Left lobe of liver (tissue), 2 donors: ENCODE measurements at regions not wholly inside any gene's neighbourhood (a gene's known extent, or its start where the extent isn't known, plus 50 kb on each side); places are given as distances from the start of the nearest gene placed in this dataset.

Source experiments
- ATAC-seq: fragments of 200-7000 bp; cut with Tn5 transposase; one replicate; pipeline ENCODE4 v1.9.1; 2020; ENCODE audit warnings: mild to moderate bottlenecking, moderate library complexity
- DNase-seq: peaks from one replicate; pipeline ENCODE4 v3.0.0-alpha.2; 2020; ENCODE audit warnings: low spot score
- donor health status: DM: no; HTN: no; CAD: no; lungs with moderate emphysema.
- donor health status: DM: no; HTN: yes; CAD: no.

DNA sequence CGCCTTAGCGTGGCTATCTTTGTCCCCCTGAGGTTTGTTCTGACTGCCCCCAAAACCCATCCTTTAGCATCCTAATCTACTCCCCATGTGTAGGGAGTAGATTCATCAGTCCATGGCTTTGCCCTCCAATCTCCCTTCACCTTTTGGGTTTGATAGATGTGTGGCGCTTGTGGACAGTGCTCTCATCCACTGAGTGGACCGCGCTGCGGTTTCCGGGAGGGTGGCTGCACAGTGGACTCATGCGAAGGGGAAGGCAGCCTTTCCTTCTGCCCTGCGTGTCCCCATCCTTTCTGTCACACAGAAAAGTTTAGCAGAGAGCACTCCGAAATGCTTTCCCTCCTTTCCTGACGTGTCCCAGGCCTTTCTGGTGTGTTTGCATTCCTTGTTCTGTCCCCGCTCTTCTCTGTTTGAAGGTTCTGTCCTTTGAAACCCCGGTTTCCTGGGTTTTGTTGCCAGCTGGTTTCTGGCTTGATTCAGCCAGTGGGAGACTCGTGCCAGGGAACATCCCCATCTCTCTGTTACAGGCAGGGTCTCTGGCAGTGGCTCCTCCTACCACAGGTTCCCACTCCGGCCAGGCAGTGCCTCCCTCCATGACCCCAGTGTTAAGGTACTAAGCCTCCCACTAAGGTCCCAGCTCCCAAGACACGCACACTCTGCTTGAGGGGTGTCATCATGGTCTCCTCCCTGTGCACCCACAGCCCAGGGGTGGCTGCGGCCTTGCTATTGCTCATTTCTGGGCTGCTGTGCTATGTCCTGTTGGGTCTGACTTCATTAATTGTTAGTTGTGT is 547.7 kb upstream of the DPP6 start:
- ATAC-seq (no peak), DNase-seq (no peak)

DNA sequence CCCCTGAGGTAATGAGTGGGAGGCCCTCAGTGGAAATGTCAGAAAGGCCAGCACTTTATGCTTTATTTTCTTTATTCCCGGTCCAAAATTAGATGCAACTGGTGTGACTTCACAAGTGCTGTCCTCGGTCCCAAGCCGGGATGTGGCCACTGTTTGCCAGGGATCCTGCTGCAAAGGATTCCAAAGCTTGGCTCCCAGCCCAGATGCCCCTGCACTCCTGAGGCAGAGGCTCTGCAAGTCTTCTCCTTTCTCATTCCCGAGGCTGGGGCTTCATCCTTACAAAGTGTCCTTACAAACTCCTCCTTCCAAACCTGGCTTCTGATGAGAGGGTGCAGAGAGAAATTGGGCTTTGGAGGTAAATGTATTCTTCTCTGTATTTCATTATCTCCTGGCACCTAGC is 544.3 kb upstream of the DPP6 start:
- ATAC-seq = no peak

DNA sequence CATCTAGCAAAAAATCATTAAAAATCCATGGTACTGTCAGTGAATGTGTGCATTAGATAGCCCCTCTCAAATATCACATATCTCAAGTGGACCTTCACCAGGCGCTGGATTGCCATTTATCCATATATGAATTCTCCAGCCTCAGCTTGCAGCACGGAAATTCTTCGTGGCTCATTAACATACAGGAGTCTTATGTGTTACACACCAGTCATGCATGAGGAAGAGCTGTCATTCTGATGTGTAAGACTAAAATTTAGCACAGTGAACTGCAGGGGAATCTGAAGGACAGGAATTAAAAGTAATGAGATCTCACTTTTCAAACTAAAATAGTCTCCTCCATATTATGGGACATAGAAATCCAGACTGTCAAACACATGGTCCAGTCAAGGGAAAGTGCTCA is 542.4 kb upstream of the DPP6 start:
- DNase-seq (no peak), ATAC-seq (no peak)

More for the DNA sequence above, 544.3 kb upstream of the DPP6 start:
- DNase-seq = no peak

DNA sequence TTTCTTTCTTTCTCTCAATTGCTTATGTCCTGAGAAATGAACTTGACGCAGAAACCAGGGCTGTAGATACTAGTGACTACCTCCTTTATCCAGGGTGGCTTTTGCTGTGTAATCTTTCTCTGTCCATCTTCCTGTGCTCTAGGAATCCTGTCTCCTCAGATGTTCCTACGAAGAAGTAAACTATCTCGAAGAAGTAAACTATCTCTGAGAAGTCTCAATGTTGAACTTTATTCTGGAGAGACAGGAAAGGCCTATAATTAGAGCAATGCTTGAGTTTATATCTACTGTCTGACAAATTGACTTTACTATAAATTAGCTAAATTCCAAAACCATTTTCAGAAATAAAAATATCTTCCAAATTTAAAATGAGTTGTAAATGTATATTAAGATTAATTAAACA is 541.5 kb upstream of the DPP6 start:
- ATAC-seq = no peak

DNA sequence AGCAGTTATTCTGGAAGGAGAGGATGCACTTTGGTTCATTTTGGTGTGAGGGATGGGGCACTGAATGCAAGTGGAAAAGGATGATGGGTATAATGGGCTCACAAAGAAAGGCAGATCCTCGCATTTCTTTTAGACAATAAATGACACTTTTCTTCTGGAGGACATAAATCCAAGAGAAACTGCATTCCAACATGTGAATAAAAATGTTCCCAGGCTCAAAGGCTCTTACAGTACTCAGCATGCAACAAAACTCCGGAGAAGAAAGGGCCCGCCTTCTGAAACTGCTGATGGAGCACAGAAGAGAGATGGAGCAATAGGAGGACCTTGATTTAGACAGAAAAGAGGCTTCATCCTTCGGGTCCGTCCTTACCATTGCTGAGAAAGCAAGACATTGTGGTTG is 538.2 kb upstream of the DPP6 start:
- no peak for DNase-seq
- no peak for ATAC-seq

More for the DNA sequence above, 541.5 kb upstream of the DPP6 start:
- DNase-seq = no peak

- ATAC-seq = no peak
- no peak for DNase-seq
Measured at GRCh38 chr7:153515359-153515758, 536.8 kb upstream of the DPP6 start.

DNA sequence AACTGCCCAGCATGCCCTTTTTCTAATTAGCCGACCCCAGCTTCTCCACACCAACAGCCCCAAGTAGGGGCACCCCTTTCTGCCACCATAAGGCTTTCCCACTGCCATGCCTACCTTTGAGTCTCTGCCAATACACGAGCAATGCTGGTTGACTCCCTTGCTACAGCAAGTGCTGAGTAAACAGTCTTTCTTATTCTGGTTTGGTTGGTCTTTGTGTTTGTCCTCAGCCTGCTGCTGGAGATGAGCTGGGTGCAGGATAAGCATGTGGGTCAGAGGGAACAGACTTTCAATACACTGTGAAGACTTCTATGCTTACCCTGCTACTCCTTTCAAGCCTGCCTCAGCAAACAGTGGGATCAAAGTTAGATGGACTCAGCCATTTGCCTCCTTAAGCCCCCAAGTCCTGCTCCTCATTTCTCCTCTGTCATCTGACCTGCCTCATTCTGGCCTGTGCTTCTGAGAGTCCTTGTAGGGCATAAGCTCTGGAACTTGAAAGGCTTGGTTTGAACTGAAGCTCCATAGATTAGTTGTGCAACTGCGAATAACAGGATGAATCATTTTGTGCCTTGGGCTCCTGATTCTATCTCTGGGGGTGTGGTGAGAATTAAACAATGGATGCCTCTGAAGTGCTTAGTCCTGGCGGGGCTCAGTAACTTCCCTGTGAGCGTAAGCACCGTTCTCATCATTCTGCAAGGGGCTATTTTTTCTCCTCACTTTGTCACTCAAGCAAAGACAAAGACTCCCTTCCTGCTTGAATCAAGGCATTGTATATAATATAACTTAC is 533.8 kb upstream of the DPP6 start:
- DNase-seq = no peak

DNA sequence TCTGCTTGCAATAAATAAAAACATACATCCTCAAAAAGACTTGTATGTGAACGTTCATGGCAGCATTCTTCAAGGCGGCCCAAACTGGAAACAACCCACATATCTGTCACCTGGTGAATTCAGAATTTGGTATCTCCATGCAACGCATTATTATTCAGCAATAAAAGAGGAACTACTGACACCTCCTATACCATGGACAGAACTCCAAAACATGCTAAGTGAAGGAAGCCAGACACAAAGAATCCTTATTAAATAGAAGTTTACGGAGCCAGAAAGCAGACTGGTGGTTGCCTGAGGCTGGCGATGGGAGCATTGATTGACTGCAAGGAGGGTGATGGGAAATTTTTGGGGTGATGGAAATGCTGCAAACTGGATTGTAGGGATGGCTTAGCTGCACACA is 530.8 kb upstream of the DPP6 start:
- ATAC-seq (no peak), DNase-seq (no peak)

More for the DNA sequence above, 533.8 kb upstream of the DPP6 start:
- ATAC-seq = no peak

GRCh38 chr7:153522261-153522660 is 529.9 kb upstream of the DPP6 start:
- DNase-seq = no peak
- ATAC-seq = no peak

- ATAC-seq = no peak
- DNase-seq = no peak
Measured at GRCh38 chr7:153523320-153524015, 528.7 kb upstream of the DPP6 start.

GRCh38 chr7:153524070-153524601 is 528.1 kb upstream of the DPP6 start:
- no peak for ATAC-seq

GRCh38 chr7:153529100-153529499 is 523.1 kb upstream of the DPP6 start:
- ATAC-seq = no peak
- DNase-seq = no peak

More at GRCh38 chr7:153524070-153524601, 528.1 kb upstream of the DPP6 start:
- DNase-seq = no peak

GRCh38 chr7:153529651-153530165 is 522.5 kb upstream of the DPP6 start:
- ATAC-seq (no peak), DNase-seq (no peak)

- no peak for DNase-seq
Measured at GRCh38 chr7:153530441-153530840, 521.8 kb upstream of the DPP6 start.

DNA sequence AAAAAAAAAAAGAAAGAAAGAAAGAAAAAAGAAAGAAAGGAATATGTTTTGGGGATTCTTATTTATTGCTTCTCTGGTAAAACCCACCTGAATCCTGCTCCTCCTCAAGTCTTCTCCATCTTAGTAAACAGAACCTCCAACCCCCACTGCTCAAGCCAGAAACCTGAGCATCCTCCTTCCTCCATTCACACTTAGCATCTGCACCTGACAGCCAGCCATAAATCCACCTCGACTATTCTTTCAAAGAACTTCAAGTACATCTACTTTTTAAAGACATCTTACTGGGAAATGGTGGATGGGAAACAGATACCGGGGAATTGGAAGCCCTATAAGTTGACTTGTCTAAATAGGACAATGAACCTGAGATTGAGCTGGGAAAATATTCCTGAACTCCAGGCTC is 519.9 kb upstream of the DPP6 start:
- no peak for ATAC-seq
- DNase-seq = no peak

More at GRCh38 chr7:153530441-153530840, 521.8 kb upstream of the DPP6 start:
- ATAC-seq = no peak

DNA sequence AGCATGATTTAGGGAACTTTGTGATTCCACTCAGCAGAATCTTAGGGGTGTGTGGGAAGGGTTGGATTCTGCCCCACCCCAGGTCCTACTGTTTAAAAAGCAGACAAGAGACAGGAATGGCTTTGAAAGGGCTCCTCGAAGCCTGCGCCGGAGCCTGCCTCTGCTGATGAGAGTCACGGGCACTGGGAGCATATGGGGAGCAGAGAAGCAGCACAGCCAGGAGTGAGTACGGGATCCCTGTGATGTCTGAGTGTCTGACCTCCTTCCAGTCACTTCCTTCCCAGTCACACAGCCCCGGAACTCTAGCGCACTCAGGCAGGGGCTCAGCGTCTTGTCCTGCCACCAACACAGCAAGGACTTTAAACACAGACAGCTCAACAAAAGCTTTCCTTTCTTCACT is 514.9 kb upstream of the DPP6 start:
- no peak for DNase-seq
- no peak for ATAC-seq

DNA sequence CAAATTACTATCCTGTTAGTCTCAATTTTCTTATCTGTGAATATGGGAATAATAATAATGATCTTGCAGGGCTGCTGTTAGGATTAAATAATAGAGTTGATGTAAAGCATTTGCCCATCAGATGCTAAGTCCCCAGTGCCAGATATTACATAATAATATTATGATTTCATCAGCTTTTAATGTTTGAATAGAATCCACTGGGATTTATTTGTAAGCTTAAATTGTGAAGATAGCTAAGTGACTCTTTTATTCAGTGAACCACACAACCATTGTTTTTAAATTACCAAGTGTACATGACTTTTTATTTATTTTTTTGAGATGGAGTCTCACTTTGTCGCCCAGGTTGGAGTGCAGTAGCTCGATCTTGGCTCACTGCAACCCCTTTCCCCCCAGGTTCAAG is 510.3 kb upstream of the DPP6 start:
- ATAC-seq = no peak
- no peak for DNase-seq

DNA sequence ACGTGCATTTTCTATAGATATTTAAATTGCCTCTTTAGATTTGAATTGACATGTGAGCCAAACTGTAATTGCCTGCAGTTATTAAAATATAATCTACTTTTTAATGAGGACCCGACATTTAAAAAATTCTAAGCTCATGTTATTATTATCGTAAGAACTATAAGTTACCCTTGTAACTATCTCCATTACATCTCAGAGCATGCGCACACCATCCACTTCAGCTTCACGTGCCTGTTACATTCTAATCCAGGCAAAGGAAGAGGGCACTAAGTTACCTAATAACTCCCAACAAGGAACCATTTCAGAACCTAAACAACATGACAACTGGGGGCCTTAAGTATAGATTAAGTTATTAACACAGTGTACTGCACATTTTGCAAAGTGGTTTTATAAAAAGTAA is 509.0 kb upstream of the DPP6 start:
- ATAC-seq = no peak
- DNase-seq = no peak

DNA sequence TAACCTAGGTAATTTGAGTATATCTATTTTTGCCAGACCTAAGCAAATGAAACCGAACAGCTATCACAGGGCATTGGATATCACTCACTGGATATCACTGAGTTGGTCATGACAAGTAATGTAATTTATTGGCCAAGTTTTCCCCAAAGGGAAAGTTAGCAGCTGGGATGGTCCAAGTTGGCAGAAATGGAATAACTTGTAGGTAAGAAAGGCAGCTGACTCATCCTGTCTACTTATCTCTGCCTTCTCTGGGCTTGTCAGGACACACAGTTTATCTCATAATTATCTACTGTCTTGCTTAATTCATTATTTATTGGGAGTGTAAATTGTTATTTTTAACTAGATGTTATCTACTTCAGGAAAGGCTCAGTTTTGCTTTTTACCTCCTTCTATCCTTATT is 502.0 kb upstream of the DPP6 start:
- no peak for DNase-seq
- ATAC-seq = no peak

DNA sequence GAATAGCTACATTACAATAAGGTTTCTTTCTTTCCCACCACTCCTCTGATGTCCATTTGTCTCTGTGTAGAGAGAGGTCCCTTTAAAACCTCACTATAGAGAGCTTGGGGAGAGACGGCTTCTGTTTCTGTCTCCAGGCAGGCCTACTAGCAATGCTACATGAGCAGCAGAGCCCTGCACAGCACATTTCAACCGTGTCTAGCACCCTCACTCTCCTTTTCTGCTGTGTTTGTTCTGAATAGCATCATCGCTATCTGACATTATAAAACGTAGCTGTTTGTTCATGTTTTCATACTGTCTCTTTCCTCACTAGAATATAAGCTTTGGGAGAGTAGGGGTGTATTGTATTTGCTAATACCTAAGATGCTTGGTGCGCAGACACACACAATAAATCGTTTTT is 487.8 kb upstream of the DPP6 start:
- no peak for DNase-seq
- no peak for ATAC-seq

- ATAC-seq = no peak
- no peak for DNase-seq
Measured at GRCh38 chr7:153566324-153566723, 485.9 kb upstream of the DPP6 start.
